Progenitor cell of endocrine pancreas (in vitro differentiated cells): ENCODE measurements at regions not wholly inside any gene's neighbourhood (a gene's known extent, or its start where the extent isn't known, plus 50 kb on each side); places are given as distances from the start of the nearest gene placed in this dataset.
"Not testable (repeated sequence)": the region's sequence is repeated elsewhere in the genome, so short reads cannot be mapped to it uniquely, and the experiment has no call there.

Source experiments
- DNase-seq: peaks from one replicate; pipeline ENCODE4 v3.0.0; 2021; ENCODE audit warnings: low spot score; ENCODE audit not compliant: unreplicated experiment
- H3K27ac Mint-ChIP-seq: 2 replicates; pipeline ENCODE4 v1.8.0; 2021; ENCODE audit warnings: mild to moderate bottlenecking, moderate library complexity, mixed read lengths
- H3K27me3 Mint-ChIP-seq: 2 replicates; pipeline ENCODE4 v1.8.0; 2021; ENCODE audit warnings: mixed read lengths
- H3K36me3 Mint-ChIP-seq: 2 replicates; pipeline ENCODE4 v1.8.0; 2022; ENCODE audit warnings: mixed read lengths; ENCODE audit not compliant: insufficient read depth
- H3K4me1 Mint-ChIP-seq: 2 replicates; pipeline ENCODE4 v1.8.0; 2021; ENCODE audit warnings: low read depth, mixed read lengths
- H3K4me3 Mint-ChIP-seq: 2 replicates; pipeline ENCODE4 v1.8.0; 2021; ENCODE audit warnings: low read depth, mild to moderate bottlenecking, moderate library complexity, mixed read lengths
- H3K9me3 Mint-ChIP-seq: 2 replicates; pipeline ENCODE4 v1.8.0; 2021; ENCODE audit warnings: low read depth, mixed read lengths
- CTCF ChIP-seq: fragments of 200-600 bp; sonication (generic); IDR thresholded peaks from one replicate; pipeline ENCODE4 v1.5.0; 2021; ENCODE audit warnings: antibody characterized with exemption, mild to moderate bottlenecking; ENCODE audit not compliant: unreplicated experiment

GRCh38 chr5:103393101-103393754 is 134.7 kb downstream of the MACIR start:
- no peaks in the 10 kb centered on the region for H3K27me3 Mint-ChIP-seq
- no peaks in the 10 kb centered on the region for H3K36me3 Mint-ChIP-seq
- H3K27ac Mint-ChIP-seq: no peak overlapping the region
- no peak for TF ChIP-seq CTCF
- H3K4me1 Mint-ChIP-seq: peaks cover 12% of the 10 kb centered on the region
- no peak overlapping the region for H3K4me3 Mint-ChIP-seq
- no peak for DNase-seq
- no peaks in the 10 kb centered on the region for H3K9me3 Mint-ChIP-seq

GRCh38 chr5:103391659-103392058 is 133.1 kb downstream of the MACIR start:
- no peaks in the 10 kb centered on the region for H3K9me3 Mint-ChIP-seq
- H3K4me1 Mint-ChIP-seq: peaks cover 12% of the 10 kb centered on the region
- H3K27ac Mint-ChIP-seq: no peak overlapping the region
- no peaks in the 10 kb centered on the region for H3K36me3 Mint-ChIP-seq
- no peak overlapping the region for H3K4me3 Mint-ChIP-seq
- H3K27me3 Mint-ChIP-seq: no peaks in the 10 kb centered on the region
- DNase-seq: no peak
- no peak for TF ChIP-seq CTCF

GRCh38 chr5:103389846-103390245 is 131.3 kb downstream of the MACIR start:
- Mint-ChIP-seq H3K4me3 (no peak overlapping the region), H3K4me1 (peaks cover 12% of the 10 kb centered on the region), H3K27ac (no peak overlapping the region), H3K36me3 (no peaks in the 10 kb centered on the region), H3K9me3 (peaks cover under 1% of the 10 kb centered on the region), H3K27me3 (no peaks in the 10 kb centered on the region)
- DNase-seq: no peak
- TF ChIP-seq CTCF: no peak

- TF ChIP-seq CTCF: no peak
- Mint-ChIP-seq H3K27ac (peak overlapping the region; percentile 82), H3K9me3 (peaks cover 5% of the 10 kb centered on the region), H3K27me3 (no peaks in the 10 kb centered on the region), H3K4me3 (no peak overlapping the region), H3K4me1 (peaks cover 12% of the 10 kb centered on the region), H3K36me3 (no peaks in the 10 kb centered on the region)
- DNase-seq: no peak
Observed at GRCh38 chr5:103389357-103389756, 130.8 kb downstream of the MACIR start.

GRCh38 chr5:103385722-103386121 is 127.2 kb downstream of the MACIR start:
- Mint-ChIP-seq H3K4me1 (peaks cover 12% of the 10 kb centered on the region), H3K9me3 (peaks cover 24% of the 10 kb centered on the region), H3K36me3 (peaks cover 5% of the 10 kb centered on the region), H3K27me3 (no peaks in the 10 kb centered on the region), H3K4me3 (no peak overlapping the region), H3K27ac (no peak overlapping the region)
- TF ChIP-seq CTCF: no peak
- no peak for DNase-seq

GRCh38 chr5:103377638-103378037 is 119.1 kb downstream of the MACIR start:
- H3K27me3 Mint-ChIP-seq, H3K36me3 Mint-ChIP-seq, H3K27ac Mint-ChIP-seq, H3K4me3 Mint-ChIP-seq, DNase-seq: not testable (repeated sequence)
- peaks cover 11% of the 10 kb centered on the region for H3K9me3 Mint-ChIP-seq
- H3K4me1 Mint-ChIP-seq: peaks cover 30% of the 10 kb centered on the region
